GM12892 (cell line): ENCODE measurements at regions not wholly inside any gene's neighbourhood (a gene's known extent, or its start where the extent isn't known, plus 50 kb on each side); places are given as distances from the start of the nearest gene placed in this dataset.

ENCODE experiments used
- DNase-seq: peaks from one replicate; pipeline ENCODE4 v3.0.0; 2011; ENCODE audit not compliant: insufficient read length
- FAIRE-seq: peaks from 2 replicates; lab custom pipeline; 2011; peaks lifted over from hg19 to GRCh38; lab: Jason Lieb, UNC
- POLR2A ChIP-seq: IDR thresholded peaks from 2 replicates; pipeline ENCODE4 v1.6.1; 2011; ENCODE audit warnings: low read depth, low read length, control low read depth
- POLR2AphosphoS5 ChIP-seq: IDR thresholded peaks from 2 replicates; pipeline ENCODE4 v1.6.1; 2011; ENCODE audit warnings: low read depth, low read length, control low read depth
- TAF1 ChIP-seq: IDR thresholded peaks from 2 replicates; pipeline ENCODE4 v1.6.1; 2011; ENCODE audit warnings: low read depth, mild to moderate bottlenecking, control low read depth, low read length, borderline replicate concordance

DNA sequence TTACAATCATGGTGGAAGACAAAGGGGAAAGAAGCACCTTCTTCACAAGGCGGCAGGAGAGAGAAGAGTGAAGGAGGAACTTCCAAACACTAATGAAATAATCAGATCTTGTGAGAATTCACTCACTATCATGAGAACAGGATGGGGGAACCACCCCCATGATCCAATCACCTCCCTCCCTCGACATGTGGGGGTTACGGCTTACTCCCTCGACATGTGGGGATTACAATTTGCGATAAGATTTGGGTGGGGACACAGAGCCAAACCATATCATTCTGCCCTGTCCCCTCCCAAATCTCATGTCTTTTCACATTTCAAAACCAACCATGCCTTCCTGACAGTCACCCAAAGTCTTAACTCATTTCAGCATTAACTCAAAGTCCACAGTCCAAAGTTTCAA, 88.7 kb upstream of the PGRMC2 start:
- DNase-seq: no peak
- FAIRE-seq: no peak
- no peak for TF ChIP-seq POLR2AphosphoS5
- TF ChIP-seq TAF1: no peak
- no peak for TF ChIP-seq POLR2A

GRCh38 chr4:128373628-128374027, 86.0 kb upstream of the PGRMC2 start:
- DNase-seq (no peak), FAIRE-seq (no peak)
- TF ChIP-seq POLR2AphosphoS5 (no peak), TAF1 (no peak), POLR2A (no peak)

- no peak for DNase-seq
- FAIRE-seq: no peak
- no peak for TF ChIP-seq POLR2A
- no peak for TF ChIP-seq TAF1
- no peak for TF ChIP-seq POLR2AphosphoS5
Observed at GRCh38 chr4:128371876-128372275, 84.3 kb upstream of the PGRMC2 start.

- TF ChIP-seq POLR2AphosphoS5: no peak
- TF ChIP-seq TAF1: no peak
- TF ChIP-seq POLR2A: no peak
- no peak for FAIRE-seq
- DNase-seq: no peak
Observed at GRCh38 chr4:128371001-128371777, 83.6 kb upstream of the PGRMC2 start.

DNA sequence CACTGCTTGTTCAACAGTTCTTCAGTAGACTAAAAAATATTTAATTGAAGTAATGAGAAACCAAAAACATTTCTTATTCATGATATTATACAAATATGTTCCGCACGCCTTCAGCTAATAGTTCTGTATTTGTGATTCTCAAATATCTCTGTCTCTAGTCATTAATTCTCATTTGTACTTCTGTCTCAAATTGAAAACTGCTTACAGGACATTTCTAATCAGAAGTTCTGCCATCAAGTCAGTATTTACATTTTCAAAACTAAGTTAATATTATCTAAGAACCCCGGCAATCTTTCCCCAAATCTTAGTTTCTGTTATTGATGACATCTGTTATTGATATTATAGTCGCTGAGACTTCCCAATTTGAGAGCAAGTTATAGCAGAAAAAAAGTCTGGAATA, 78.6 kb upstream of the PGRMC2 start:
- FAIRE-seq: no peak
- TF ChIP-seq POLR2A (no peak), TAF1 (no peak), POLR2AphosphoS5 (no peak)

DNA sequence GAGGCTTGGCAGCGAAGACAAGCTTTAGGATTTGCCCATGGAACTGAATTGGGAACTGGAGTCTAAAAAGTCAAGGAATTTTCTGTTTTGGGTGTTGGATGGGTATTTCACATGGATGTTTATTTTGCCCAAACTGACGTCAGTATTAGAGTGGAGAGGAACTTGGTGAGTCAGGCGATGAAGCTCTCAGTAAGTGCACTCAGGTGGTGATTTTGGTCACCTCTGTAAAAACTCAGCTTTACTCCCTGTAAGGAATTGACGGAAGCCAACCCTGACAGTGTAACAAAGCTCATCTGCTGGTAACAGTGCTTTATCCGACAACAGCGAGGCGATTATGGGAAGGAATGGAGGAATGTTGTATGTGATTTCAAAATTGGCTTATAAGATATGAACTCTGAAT, 77.0 kb upstream of the PGRMC2 start:
- no peak for DNase-seq
- no peak for FAIRE-seq
- no peak for TF ChIP-seq TAF1
- no peak for TF ChIP-seq POLR2A
- no peak for TF ChIP-seq POLR2AphosphoS5

More for the DNA sequence above, 78.6 kb upstream of the PGRMC2 start:
- no peak for DNase-seq

DNA sequence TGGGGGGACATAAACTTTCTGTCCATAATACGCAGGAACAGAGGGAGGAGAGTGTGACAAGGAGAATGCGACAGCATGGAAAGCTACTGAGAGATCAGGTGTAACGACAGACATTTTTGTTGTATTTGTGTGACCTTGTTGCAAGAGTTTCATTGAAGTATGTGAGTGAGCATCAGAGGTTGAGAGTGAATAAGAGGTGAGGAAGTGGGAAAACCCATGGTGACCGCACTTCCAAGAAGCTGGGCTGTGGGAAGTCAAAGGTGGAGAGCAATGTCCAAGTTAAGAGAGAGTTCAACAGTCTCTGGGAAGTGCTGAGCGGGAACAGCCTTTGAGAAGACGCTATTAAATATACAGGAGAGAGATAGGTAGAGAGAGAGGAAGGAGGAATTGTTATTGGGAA, 76.4 kb upstream of the PGRMC2 start:
- DNase-seq: no peak
- no peak for TF ChIP-seq TAF1
- no peak for TF ChIP-seq POLR2AphosphoS5
- TF ChIP-seq POLR2A: no peak
- FAIRE-seq: no peak

- DNase-seq (no peak), FAIRE-seq (no peak)
- no peak for TF ChIP-seq POLR2A
- TF ChIP-seq POLR2AphosphoS5: no peak
- no peak for TF ChIP-seq TAF1
Observed at GRCh38 chr4:128362760-128363159, 75.1 kb upstream of the PGRMC2 start.

DNA sequence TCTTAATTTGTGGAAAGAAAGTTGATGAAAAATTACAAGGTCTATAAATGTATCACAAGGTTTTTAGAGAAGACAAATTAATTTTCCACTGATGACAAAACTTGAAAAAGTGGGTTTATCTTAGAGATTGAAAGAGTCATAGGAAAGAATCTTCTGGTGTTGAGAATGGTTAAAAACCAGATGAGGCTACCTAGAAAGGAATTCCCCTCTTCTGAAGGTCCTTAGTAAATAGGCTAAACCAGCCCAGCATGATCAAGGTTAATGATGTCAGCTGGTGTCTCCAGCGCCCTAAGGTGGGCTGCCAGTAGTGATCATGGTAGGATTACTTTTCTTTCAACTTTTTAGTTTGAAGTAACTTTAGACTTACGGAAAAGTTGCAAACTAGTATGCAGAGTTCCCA, 71.8 kb upstream of the PGRMC2 start:
- no peak for FAIRE-seq
- no peak for DNase-seq
- TF ChIP-seq POLR2A: no peak
- no peak for TF ChIP-seq TAF1
- no peak for TF ChIP-seq POLR2AphosphoS5

GRCh38 chr4:128358913-128359279, 71.3 kb upstream of the PGRMC2 start:
- FAIRE-seq (no peak), DNase-seq (no peak)
- TF ChIP-seq POLR2AphosphoS5 (no peak), TAF1 (no peak), POLR2A (no peak)

DNA sequence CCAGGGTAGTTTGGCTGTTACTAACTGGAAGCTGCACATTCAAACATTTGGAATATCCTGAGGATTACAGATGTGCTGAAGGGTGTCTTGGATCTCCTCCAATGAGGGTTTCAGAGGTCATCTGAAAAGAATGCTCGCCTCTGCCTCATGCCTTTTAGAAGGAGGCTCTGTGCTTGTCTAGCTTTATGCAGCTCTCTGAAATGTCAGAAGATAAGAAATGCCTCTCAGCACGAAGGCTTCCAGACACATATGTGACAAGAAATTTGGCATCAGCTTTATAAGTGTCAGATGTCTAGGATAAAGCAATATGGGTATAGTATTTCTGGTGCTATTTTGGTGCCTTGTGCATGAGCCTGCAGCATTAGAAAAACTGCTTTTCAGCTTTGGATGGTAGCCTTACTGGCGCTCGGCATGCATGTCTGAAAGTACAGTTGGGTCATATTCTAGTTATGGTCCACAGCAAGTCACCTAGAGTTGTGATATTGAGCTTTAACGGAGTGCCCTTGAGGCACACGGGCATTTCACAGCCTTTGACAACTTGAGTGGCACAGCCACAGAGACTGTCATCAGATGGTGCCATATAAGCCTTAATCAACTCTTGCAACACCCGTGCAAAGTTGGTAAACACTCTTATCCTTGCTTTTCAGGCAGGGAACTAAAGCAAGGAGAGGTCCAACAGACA, 70.8 kb upstream of the PGRMC2 start:
- TF ChIP-seq TAF1 (no peak), POLR2AphosphoS5 (no peak), POLR2A (no peak)
- FAIRE-seq: no peak
- no peak for DNase-seq

DNA sequence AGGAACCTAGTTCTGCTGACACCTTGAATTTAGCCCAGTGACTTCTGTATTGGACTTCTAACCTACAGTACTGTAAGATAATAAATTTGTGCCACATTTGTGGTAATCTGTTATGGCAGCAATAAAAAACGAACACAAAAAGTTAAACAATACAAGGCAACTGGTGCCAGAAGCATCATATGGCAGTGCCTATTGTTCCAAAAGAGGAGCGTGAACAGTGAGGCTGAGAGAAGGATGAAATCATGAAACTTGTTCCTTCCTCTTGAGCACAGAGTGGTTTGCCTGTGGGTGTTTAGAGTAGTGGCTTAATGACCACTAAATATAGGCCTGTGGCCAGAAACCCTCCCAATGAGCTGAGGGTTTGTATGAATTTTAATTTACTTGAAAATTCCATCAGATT, 69.7 kb upstream of the PGRMC2 start:
- FAIRE-seq (no peak), DNase-seq (no peak)
- TF ChIP-seq POLR2AphosphoS5: no peak
- no peak for TF ChIP-seq POLR2A
- no peak for TF ChIP-seq TAF1
